SJSA1 (cell line): ENCODE measurements at regions not wholly inside any gene's neighbourhood (a gene's known extent, or its start where the extent isn't known, plus 50 kb on each side); places are given as distances from the start of the nearest gene placed in this dataset.

Experiments used
- DNase-seq, 2 experiments: peaks; one replicate each; pipeline ENCODE4 v3.0.0-alpha.2; 2015 to 2020; ENCODE audit warnings: low spot score in 2 of 2, low read depth in 1 of 2
- H3K27ac ChIP-seq: fragments of 250-450 bp; sonication (Bioruptor Pico); 2 replicates; pipeline ENCODE4 v1.5.1; 2020; ENCODE audit warnings: mild to moderate bottlenecking, moderate library complexity
- H3K27me3 ChIP-seq: fragments of 250-450 bp; sonication (Bioruptor Pico); replicated peaks from 2 replicates; pipeline ENCODE4 v1.5.1; 2020; ENCODE audit warnings: mild to moderate bottlenecking, moderate library complexity
- H3K36me3 ChIP-seq: fragments of 250-450 bp; sonication (Bioruptor Pico); 2 replicates; pipeline ENCODE4 v1.5.1; 2020; ENCODE audit warnings: mild to moderate bottlenecking
- H3K4me1 ChIP-seq: fragments of 250-450 bp; sonication (Bioruptor Pico); replicated peaks from 2 replicates; pipeline ENCODE4 v1.6.1; 2021; ENCODE audit warnings: mild to moderate bottlenecking
- H3K4me3 ChIP-seq: fragments of 250-450 bp; sonication (Bioruptor Pico); 2 replicates; pipeline ENCODE4 v1.5.1; 2020; ENCODE audit warnings: mild to moderate bottlenecking
- H3K9me3 ChIP-seq: fragments of 250-450 bp; sonication (Bioruptor Pico); replicated peaks from 2 replicates; pipeline ENCODE4 v1.5.1; 2020; ENCODE audit warnings: mild to moderate bottlenecking

DNA sequence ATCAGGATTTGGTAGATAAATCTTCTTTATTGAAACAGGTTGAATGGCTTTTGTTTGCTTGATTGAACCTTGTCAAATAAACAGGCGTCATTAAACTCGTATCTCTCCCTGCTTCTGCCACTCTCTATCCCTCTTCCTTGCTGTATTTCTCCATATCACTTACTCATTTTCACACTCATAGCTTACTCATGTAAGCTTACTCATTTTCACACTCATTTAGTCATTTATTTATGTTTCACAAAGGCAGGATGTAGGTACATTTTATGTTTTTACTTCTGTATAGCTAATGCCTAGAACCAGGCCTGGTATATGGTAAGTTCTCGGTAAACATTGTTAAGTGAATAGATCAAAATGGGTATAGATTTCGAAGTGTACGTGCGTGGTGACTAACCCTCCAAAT lies 450.0 kb downstream of the PMP22 start:
- H3K4me1 ChIP-seq: no peaks in the 10 kb centered on the region
- no peak for DNase-seq
- H3K27ac ChIP-seq: no peak overlapping the region
- H3K36me3 ChIP-seq: no peaks in the 10 kb centered on the region
- no peaks in the 10 kb centered on the region for H3K27me3 ChIP-seq
- 0 out of 2 replicates have a peak, but pooled peaks cover 4% of the 10 kb centered on the region for H3K9me3 ChIP-seq
- H3K4me3 ChIP-seq: no peak overlapping the region

DNA sequence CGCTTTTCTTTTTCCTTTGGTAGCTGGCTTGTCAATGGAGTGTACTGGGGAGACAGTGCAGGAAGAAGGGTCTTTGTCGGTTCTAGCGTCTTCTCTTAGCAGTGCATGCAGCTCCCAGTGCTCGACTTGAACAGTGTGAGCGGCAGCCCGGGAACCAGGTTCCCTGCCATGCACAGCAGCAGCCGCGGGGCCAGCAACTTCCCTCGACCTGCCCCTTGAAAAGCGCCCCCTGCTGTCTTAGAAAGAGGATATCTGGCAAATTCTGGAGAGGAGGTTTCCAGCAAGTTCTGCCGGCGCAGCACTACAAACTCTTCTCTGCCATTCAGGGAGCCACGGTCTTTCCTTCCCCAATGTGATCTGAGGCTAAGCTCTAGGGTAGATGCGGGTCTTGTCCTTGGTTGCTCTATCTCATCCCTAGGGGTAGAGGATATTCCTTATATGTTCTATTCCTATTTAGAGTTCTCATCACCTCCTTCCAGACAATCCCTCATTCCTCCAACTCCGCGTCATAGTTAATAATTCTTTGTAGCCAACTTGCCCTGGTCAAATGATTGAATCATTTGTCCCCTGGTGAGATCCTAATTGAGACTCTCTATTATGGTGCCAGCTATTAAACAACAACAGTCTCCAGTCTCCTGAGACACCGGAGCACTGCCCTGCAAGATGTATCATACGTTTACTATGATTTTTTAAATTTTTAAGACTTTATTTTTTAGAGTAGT lies 451.3 kb downstream of the PMP22 start:
- Histone ChIP-seq H3K36me3 (no peaks in the 10 kb centered on the region), H3K27me3 (no peaks in the 10 kb centered on the region; the same call in 1 of the 2 replicates), H3K4me3 (no peak overlapping the region), H3K9me3 (no peaks in the 10 kb centered on the region), H3K27ac (no peak overlapping the region), H3K4me1 (no peaks in the 10 kb centered on the region)
- no peak for DNase-seq

GRCh38 chr17:14808425-14808824 lies 456.7 kb downstream of the PMP22 start:
- H3K27me3 ChIP-seq: no peaks in the 10 kb centered on the region; the same call in 1 of the 2 replicates
- no peak overlapping the region for H3K27ac ChIP-seq
- H3K4me3 ChIP-seq: no peak overlapping the region
- no peaks in the 10 kb centered on the region for H3K9me3 ChIP-seq
- no peak for DNase-seq
- H3K4me1 ChIP-seq: no peaks in the 10 kb centered on the region
- no peaks in the 10 kb centered on the region for H3K36me3 ChIP-seq

GRCh38 chr17:14805348-14805747 lies 459.8 kb downstream of the PMP22 start:
- DNase-seq: no peak
- Histone ChIP-seq H3K9me3 (no peaks in the 10 kb centered on the region), H3K4me1 (no peaks in the 10 kb centered on the region), H3K4me3 (no peak overlapping the region), H3K27me3 (no peaks in the 10 kb centered on the region; the same call in 1 of the 2 replicates), H3K36me3 (no peaks in the 10 kb centered on the region), H3K27ac (no peak overlapping the region)

DNA sequence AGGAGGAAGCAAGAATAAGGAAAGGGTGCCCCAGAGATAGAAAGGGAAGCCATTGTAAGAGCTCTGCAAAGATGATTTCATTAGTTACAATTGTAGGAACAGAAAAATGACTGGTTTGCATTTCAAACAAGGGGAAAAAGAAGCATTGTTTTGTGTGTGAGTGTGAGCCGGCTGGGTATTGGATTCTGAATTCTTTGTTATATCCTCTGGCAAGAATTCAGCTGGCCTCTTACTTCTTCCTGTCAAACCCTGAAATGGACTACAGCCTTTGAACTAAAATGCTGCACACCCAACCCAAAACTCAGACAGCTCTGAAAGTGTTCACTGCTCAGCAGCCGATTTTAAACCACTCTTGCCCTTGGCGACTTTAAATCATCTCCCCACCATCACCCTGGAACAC lies 461.3 kb downstream of the PMP22 start:
- DNase-seq: no peak

GRCh38 chr17:14797801-14798200 lies 467.3 kb downstream of the PMP22 start:
- Histone ChIP-seq H3K27ac (no peak overlapping the region), H3K27me3 (no peaks in the 10 kb centered on the region), H3K4me1 (no peaks in the 10 kb centered on the region), H3K36me3 (no peaks in the 10 kb centered on the region), H3K4me3 (no peak overlapping the region), H3K9me3 (no peaks in the 10 kb centered on the region)
- no peak for DNase-seq

More for the DNA sequence above, 461.3 kb downstream of the PMP22 start:
- no peak overlapping the region for H3K27ac ChIP-seq
- H3K27me3 ChIP-seq: no peaks in the 10 kb centered on the region
- H3K4me1 ChIP-seq: no peaks in the 10 kb centered on the region
- H3K9me3 ChIP-seq: no peaks in the 10 kb centered on the region
- no peaks in the 10 kb centered on the region for H3K36me3 ChIP-seq
- no peak overlapping the region for H3K4me3 ChIP-seq

DNA sequence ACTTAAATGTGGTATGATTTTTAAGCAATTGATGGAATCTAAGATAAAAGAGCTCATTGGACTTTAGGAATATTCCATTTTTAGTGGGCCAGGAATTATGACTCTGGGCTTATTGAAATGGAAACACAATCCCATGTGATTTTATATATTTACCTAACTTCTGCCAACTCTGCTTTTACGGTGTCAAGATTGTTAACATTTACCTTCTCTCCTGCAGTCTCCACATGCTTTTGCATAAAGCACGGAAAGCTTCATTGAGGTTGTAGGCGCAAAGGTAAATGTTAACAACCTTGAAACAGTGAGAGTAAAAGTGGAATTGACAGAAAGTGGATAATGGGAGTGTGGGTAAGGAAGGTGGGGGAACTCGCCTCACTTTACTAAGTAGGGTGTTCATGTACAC lies 468.1 kb downstream of the PMP22 start:
- Histone ChIP-seq H3K9me3 (no peaks in the 10 kb centered on the region), H3K27ac (no peak overlapping the region), H3K36me3 (no peaks in the 10 kb centered on the region), H3K4me3 (no peak overlapping the region), H3K4me1 (no peaks in the 10 kb centered on the region), H3K27me3 (no peaks in the 10 kb centered on the region)
- no peak for DNase-seq

- Histone ChIP-seq H3K9me3 (no peaks in the 10 kb centered on the region), H3K27ac (no peak overlapping the region), H3K27me3 (no peaks in the 10 kb centered on the region), H3K4me1 (no peaks in the 10 kb centered on the region), H3K36me3 (no peaks in the 10 kb centered on the region), H3K4me3 (no peak overlapping the region)
- no peak for DNase-seq
These were observed 470.2 kb downstream of the PMP22 start for GRCh38 chr17:14794961-14795360.

DNA sequence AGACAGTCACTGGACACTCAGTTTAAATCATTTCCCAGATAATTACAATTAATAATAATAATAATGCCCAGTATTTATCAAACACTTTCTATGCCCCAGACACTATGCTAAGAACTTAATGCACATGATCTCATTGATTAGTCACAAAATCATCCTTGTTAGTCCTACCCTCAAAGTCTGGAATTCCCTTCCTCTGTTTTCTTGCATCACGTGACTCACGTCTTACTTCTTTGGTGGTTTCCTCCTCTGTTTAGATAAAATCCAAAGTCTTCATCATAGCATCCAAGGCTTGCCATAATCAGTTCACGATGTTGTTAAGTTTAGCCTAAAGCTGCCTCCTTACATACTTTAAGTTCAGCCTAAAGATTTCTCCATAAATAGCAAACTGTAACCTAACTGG lies 471.9 kb downstream of the PMP22 start:
- Histone ChIP-seq H3K27me3 (no peaks in the 10 kb centered on the region), H3K27ac (no peak overlapping the region)
- peak in 1 of 2 experiments; percentile 6 for DNase-seq

DNA sequence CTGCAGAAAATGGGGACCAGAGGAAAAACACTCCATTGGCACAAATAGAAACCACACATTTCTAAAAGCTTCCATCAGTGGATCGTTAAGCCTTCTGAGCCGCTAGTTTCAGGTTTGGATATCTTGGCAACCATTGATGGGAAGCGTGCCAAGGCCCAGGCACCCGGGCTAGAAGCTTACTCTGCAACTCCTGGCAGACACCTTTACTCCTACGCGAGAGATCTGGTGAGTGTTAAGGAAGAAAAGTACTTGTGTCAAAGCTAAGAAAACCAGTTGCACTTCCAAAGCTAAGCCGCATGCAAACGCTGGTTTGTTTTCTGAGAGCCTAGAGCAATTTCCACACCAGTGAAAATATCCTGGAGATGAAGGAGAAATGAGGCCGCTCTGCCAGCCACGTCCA lies 472.4 kb downstream of the PMP22 start:
- H3K36me3 ChIP-seq: no peaks in the 10 kb centered on the region
- H3K9me3 ChIP-seq: no peaks in the 10 kb centered on the region
- no peaks in the 10 kb centered on the region for H3K4me1 ChIP-seq
- H3K27me3 ChIP-seq: no peaks in the 10 kb centered on the region
- DNase-seq: no peak
- no peak overlapping the region for H3K27ac ChIP-seq
- no peak overlapping the region for H3K4me3 ChIP-seq

More for the DNA sequence above, 471.9 kb downstream of the PMP22 start:
- no peaks in the 10 kb centered on the region for H3K9me3 ChIP-seq
- H3K36me3 ChIP-seq: no peaks in the 10 kb centered on the region
- no peak overlapping the region for H3K4me3 ChIP-seq
- H3K4me1 ChIP-seq: no peaks in the 10 kb centered on the region

GRCh38 chr17:14791221-14791620 lies 473.9 kb downstream of the PMP22 start:
- Histone ChIP-seq H3K9me3 (no peaks in the 10 kb centered on the region), H3K27me3 (no peaks in the 10 kb centered on the region), H3K4me3 (no peak overlapping the region), H3K4me1 (no peaks in the 10 kb centered on the region), H3K36me3 (no peaks in the 10 kb centered on the region), H3K27ac (no peak overlapping the region)
- no peak for DNase-seq

- Histone ChIP-seq H3K27me3 (no peaks in the 10 kb centered on the region), H3K4me3 (no peak overlapping the region), H3K9me3 (no peaks in the 10 kb centered on the region), H3K4me1 (no peaks in the 10 kb centered on the region), H3K36me3 (no peaks in the 10 kb centered on the region), H3K27ac (no peak overlapping the region)
- no peak for DNase-seq
These were observed 474.6 kb downstream of the PMP22 start for GRCh38 chr17:14790521-14790920.

DNA sequence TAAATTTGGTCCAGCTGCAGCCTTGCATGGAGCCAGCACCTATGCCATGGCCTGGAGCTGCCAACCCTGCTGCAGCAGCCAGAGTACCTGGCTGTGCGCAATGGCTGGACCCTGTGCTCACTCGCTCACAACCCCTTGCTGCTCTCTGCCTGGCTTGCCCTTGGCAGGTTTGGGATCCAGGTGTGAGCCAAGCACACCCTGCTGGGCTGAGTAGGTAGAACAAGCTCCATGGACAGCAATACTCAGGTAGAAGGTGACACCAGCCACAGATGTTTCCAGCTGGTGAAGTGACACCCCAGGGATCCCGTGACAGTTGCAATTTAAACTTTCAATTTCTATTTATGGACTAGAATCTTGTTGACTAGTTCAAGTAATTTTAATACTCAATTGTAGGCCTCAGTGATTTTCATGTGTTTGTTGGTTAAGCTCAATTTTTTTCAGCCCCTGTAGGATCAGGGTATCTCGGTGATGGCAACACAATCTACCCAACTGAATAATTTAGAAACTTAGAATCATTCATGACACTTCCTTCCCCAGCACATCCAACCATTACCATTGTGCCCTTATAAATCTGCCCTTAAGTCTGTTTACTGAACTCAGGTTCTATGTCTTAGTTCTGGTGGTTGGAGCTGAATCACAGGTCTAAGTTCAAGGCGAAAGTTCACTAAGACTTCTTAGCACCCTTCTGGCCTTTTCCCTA lies 480.0 kb downstream of the PMP22 start:
- no peak for DNase-seq
- Histone ChIP-seq H3K9me3 (no peaks in the 10 kb centered on the region), H3K27me3 (no peaks in the 10 kb centered on the region)

DNA sequence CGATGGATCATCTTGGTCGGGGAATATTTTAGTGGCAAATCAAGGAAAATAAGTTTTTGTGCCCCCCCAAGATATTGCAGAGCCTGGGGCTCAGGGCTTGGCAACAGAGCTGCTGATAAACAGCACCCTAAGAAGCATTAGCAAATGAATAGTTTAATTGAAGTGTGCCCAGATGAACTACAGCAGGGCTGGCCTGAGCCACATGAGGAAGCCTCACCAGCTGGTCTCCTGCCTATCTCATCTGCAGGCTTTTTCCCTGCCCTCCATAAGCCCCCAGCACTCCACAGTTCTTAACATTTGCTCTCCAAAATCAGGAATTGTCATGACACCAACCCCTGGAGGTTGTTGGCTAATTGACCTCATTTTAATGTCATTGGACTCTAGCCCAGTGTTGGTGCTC lies 480.2 kb downstream of the HS3ST3B1 start:
- Histone ChIP-seq H3K9me3 (no peaks in the 10 kb centered on the region), H3K27ac (no peak overlapping the region), H3K27me3 (no peaks in the 10 kb centered on the region), H3K4me1 (no peaks in the 10 kb centered on the region; the same call in 1 of the 2 replicates), H3K4me3 (no peak overlapping the region), H3K36me3 (no peaks in the 10 kb centered on the region)
- DNase-seq: no peak

More for the DNA sequence above, 480.0 kb downstream of the PMP22 start:
- Histone ChIP-seq H3K4me3 (no peak overlapping the region), H3K27ac (no peak overlapping the region), H3K4me1 (no peaks in the 10 kb centered on the region), H3K36me3 (no peaks in the 10 kb centered on the region)
